K562 (cell line): ENCODE measurements at regions not wholly inside any gene's neighbourhood (a gene's known extent, or its start where the extent isn't known, plus 50 kb on each side); places are given as distances from the start of the nearest gene placed in this dataset.

ENCODE experiments used
- CAMTA2 ChIP-seq: fragments of 250-450 bp; sonication (Bioruptor Pico); conservative IDR thresholded peaks from 2 replicates; pipeline ENCODE4 v1.5.1; 2022
- RAD21 ChIP-seq, 2 experiments: fragments of 250-450 bp in 1 of 2; fragments of 450-650 bp in 1 of 2; sonication (Bioruptor Pico) in 1 of 2; formaldehyde crosslinking in 1 of 2; IDR thresholded peaks in 1 of 2; conservative IDR thresholded peaks in 1 of 2; 2 replicates each; pipeline versions ENCODE4 v1.4.0 to v1.8.0; 2020 to 2022; ENCODE audit warnings: mild to moderate bottlenecking in 2 of 2, moderate library complexity in 1 of 2
- TF ChIP-seq, protein P1 (sequence below): sonication (generic); formaldehyde crosslinking; IDR thresholded peaks from 2 replicates; pipeline ENCODE4 v1.8.0; 2023; ENCODE audit warnings: mild to moderate bottlenecking, missing genetic modification reagents
- TF ChIP-seq, protein P2 (sequence below), 2 experiments: fragments of 450-650 bp; IDR thresholded peaks; 2 replicates each; pipeline ENCODE4 v1.6.1; 2016; ENCODE audit warnings: mild to moderate bottlenecking in 2 of 2, borderline replicate concordance in 1 of 2, low read depth in 1 of 2, moderate library complexity in 1 of 2

DNA sequence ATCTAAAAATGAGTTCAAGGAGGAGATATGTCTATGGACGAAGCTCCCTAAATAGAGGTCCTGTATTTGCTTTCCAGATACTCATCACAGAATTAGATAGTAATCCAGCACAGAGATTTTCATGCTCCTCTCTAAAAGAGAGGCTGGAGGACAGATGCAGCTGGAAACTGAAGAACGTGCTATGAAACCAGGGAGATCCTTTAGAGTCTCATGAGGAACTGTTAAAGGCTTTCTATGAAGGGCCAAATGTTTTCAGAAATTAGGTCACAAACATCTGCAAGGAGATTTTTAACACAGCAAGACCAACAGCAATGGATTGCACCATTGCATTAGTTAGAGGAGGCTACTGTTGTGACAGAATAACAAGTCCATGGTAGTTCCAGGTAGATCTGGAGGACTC, 95.6 kb upstream of the ARHGAP20 start:
- TF ChIP-seq, protein P1, sequence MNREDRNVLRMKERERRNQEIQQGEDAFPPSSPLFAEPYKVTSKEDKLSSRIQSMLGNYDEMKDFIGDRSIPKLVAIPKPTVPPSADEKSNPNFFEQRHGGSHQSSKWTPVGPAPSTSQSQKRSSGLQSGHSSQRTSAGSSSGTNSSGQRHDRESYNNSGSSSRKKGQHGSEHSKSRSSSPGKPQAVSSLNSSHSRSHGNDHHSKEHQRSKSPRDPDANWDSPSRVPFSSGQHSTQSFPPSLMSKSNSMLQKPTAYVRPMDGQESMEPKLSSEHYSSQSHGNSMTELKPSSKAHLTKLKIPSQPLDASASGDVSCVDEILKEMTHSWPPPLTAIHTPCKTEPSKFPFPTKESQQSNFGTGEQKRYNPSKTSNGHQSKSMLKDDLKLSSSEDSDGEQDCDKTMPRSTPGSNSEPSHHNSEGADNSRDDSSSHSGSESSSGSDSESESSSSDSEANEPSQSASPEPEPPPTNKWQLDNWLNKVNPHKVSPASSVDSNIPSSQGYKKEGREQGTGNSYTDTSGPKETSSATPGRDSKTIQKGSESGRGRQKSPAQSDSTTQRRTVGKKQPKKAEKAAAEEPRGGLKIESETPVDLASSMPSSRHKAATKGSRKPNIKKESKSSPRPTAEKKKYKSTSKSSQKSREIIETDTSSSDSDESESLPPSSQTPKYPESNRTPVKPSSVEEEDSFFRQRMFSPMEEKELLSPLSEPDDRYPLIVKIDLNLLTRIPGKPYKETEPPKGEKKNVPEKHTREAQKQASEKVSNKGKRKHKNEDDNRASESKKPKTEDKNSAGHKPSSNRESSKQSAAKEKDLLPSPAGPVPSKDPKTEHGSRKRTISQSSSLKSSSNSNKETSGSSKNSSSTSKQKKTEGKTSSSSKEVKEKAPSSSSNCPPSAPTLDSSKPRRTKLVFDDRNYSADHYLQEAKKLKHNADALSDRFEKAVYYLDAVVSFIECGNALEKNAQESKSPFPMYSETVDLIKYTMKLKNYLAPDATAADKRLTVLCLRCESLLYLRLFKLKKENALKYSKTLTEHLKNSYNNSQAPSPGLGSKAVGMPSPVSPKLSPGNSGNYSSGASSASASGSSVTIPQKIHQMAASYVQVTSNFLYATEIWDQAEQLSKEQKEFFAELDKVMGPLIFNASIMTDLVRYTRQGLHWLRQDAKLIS (CRISPR knock-in tag) = no peak
- TF ChIP-seq, protein P2, sequence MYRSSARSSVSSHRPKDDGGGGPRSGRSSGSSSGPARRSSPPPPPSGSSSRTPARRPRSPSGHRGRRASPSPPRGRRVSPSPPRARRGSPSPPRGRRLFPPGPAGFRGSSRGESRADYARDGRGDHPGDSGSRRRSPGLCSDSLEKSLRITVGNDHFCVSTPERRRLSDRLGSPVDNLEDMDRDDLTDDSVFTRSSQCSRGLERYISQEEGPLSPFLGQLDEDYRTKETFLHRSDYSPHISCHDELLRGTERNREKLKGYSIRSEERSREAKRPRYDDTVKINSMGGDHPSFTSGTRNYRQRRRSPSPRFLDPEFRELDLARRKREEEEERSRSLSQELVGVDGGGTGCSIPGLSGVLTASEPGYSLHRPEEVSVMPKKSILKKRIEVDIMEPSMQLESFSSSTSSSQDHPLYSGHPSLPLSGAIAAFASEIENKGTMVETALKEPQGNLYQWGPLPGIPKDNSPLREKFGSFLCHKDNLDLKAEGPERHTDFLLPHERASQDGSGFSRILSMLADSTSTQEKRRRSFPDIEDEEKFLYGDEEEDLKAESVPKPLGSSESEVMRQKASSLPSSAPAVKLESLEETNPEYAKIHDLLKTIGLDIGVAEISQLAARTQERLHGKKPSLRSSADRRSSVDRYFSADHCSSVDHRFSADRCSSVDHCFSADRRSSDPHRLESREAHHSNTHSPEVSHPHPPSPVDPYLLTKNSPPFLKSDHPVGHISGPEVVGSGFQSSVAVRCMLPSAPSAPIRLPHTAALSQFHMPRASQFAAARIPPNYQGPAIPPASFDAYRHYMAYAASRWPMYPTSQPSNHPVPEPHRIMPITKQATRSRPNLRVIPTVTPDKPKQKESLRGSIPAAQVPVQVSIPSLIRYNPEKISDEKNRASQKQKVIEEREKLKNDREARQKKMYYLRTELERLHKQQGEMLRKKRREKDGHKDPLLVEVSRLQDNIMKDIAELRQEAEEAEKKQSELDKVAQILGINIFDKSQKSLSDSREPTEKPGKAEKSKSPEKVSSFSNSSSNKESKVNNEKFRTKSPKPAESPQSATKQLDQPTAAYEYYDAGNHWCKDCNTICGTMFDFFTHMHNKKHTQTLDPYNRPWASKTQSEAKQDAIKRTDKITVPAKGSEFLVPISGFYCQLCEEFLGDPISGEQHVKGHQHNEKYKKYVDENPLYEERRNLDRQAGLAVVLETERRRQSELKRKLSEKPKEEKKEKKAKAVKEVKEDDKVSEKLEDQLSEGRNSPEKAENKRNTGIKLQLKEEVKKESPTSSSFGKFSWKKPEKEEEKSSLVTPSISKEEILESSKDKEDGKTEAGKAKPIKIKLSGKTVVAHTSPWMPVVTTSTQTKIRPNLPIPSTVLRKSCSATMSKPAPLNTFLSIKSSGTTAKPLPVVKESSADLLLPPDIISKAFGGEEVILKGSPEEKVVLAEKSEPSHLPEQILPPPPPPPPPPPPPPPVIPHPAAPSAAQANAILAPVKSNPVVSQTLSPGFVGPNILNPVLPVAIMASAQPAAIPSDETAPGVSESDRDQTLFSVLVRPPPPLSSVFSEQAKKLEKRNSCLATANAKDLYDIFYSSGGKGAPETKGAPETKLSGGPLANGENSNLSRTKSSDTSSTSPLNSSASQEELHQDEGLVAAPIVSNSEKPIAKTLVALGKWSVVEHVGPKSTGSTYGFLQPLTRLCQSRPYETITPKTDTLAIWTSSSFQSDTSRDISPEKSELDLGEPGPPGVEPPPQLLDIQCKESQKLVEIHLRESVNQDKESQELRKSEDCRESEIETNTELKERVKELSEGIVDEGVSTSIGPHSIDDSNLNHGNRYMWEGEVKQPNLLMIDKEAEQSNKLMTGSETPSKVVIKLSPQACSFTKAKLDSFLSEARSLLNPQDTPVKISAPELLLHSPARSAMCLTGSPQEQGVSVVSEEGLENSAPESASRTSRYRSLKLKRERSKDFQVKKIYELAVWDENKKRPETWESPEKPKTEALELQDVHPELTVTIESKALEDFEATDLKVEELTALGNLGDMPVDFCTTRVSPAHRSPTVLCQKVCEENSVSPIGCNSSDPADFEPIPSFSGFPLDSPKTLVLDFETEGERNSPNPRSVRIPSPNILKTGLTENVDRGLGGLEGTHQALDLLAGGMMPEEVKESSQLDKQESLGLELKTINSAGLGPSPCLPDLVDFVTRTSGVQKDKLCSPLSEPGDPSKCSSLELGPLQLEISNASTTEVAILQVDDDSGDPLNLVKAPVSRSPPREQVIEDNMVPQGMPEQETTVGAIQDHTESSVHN (IDR thresholded peaks at IDR 0.05; ENCODE audit: borderline replicate concordance in 1 of 2, low read depth in 1 of 2) = no peak
- no peak for TF ChIP-seq RAD21 (CRISPR knock-in tag; conservative IDR thresholded peaks at IDR 0.05 in 1 of 2, IDR thresholded peaks at IDR 0.05 in 1 of 2)
- TF ChIP-seq CAMTA2 (CRISPR knock-in tag) = no peak
